A549 (cell line): ENCODE measurements at regions not wholly inside any gene's neighbourhood (a gene's known extent, or its start where the extent isn't known, plus 50 kb on each side); places are given as distances from the start of the nearest gene placed in this dataset.

Experiments
- ATAC-seq, 2 experiments: fragments of 200-7000 bp in 1 of 2; fragments of >200 bp in 1 of 2; cut with Nextera tagmentation in 1 of 2; cut with Tn5 transposase in 1 of 2; 3 replicates each; pipeline versions ENCODE4 v1.8.0 to v1.9.1; 2018 to 2020; ENCODE audit warnings: mild to moderate bottlenecking in 1 of 2, moderate library complexity in 1 of 2
- CTCF ChIA-PET: fragments of 300-600 bp; sonication (Branson Sonifier 250); formaldehyde crosslinking; extraction: SDS; loops from one replicate; lab custom pipeline; 2021; ENCODE audit warnings: antibody characterized with exemption, inconsistent platforms; lab: Yijun Ruan, JAX
- POLR2A ChIA-PET: fragments of 350-600 bp; formaldehyde crosslinking; extraction: SDS; loops from one replicate; lab custom pipeline; 2021; ENCODE audit warnings: antibody characterized with exemption, inconsistent platforms; lab: Yijun Ruan, JAX
- DNase-seq, 2 experiments: peaks; one replicate each; pipeline versions ENCODE4 v3.0.0 to v3.0.0-alpha.2; 2011 to 2016; ENCODE audit warnings: low read depth in 1 of 2, low spot score in 1 of 2
- FAIRE-seq: peaks from 2 replicates; lab custom pipeline; 2011; peaks lifted over from hg19 to GRCh38; lab: Jason Lieb, UNC
- H3K27ac ChIP-seq, 2 experiments: fragments of >200 bp; sonication (Bioruptor Twin); formaldehyde crosslinking; 3 replicates each; pipeline ENCODE4 v1.5.1; 2016 to 2017
- H3K4me1 ChIP-seq: fragments of >200 bp; sonication (Bioruptor Twin); formaldehyde crosslinking; 3 replicates; pipeline ENCODE4 v1.6.1; 2016
- H3K4me2 ChIP-seq: fragments of >200 bp; sonication (Bioruptor Twin); formaldehyde crosslinking; 3 replicates; pipeline ENCODE4 v1.6.1; 2016
- H3K4me3 ChIP-seq: fragments of >200 bp; sonication (Bioruptor Twin); formaldehyde crosslinking; 3 replicates; pipeline ENCODE4 v1.5.1; 2016
- H3K9me3 ChIP-seq: fragments of >200 bp; sonication (Bioruptor Twin); formaldehyde crosslinking; 3 replicates; pipeline ENCODE4 v1.6.1; 2016
- BHLHE40 ChIP-seq: IDR thresholded peaks from 2 replicates; pipeline ENCODE4 v1.6.1; 2012; ENCODE audit warnings: low read depth, low read length, inconsistent platforms
- EHF ChIP-seq: fragments of 250-450 bp; sonication (Bioruptor Pico); IDR thresholded peaks from 2 replicates; pipeline ENCODE4 v1.5.0; 2020; ENCODE audit warnings: mild to moderate bottlenecking
- FOSL2 ChIP-seq, 2 experiments: fragments of 450-650 bp in 1 of 2; fragments of >200 bp in 1 of 2; sonication (Bioruptor Twin) in 1 of 2; formaldehyde crosslinking; IDR thresholded peaks; 2 replicates each; pipeline versions ENCODE4 v1.5.0 to v1.6.1; 2016 to 2020; ENCODE audit warnings: mild to moderate bottlenecking in 1 of 2, moderate library complexity in 1 of 2
- HOXB13 ChIP-seq: fragments of 250-450 bp; sonication (Bioruptor Pico); IDR thresholded peaks from 2 replicates; pipeline ENCODE4 v1.5.0; 2020; ENCODE audit warnings: low read depth, mild to moderate bottlenecking, moderate library complexity
- JUN ChIP-seq, 2 experiments: fragments of >200 bp; sonication (Bioruptor Twin); formaldehyde crosslinking; IDR thresholded peaks; 2 replicates in 1 of 2; 3 replicates in 1 of 2; pipeline ENCODE4 v1.6.1; 2016 to 2017
- NFE2L2 ChIP-seq: fragments of 150-350 bp; conservative IDR thresholded peaks from 2 replicates; pipeline ENCODE4 v1.6.1; 2014; ENCODE audit warnings: low read length
- NR3C1 ChIP-seq: fragments of >200 bp; sonication (Bioruptor Twin); formaldehyde crosslinking; IDR thresholded peaks from 3 replicates; pipeline ENCODE4 v1.6.1; 2017
- POLR2A ChIP-seq: IDR thresholded peaks from 2 replicates; pipeline ENCODE4 v1.6.1; 2012; ENCODE audit warnings: mild to moderate bottlenecking, low read length
- RCOR1 ChIP-seq: fragments of 150-350 bp; IDR thresholded peaks from 2 replicates; pipeline ENCODE4 v1.6.1; 2014; ENCODE audit warnings: antibody characterized with exemption, low read length, low read depth
- RFX5 ChIP-seq: fragments of 450-650 bp; IDR thresholded peaks from 2 replicates; pipeline ENCODE4 v1.7.1; 2014; ENCODE audit warnings: antibody characterized with exemption, mild to moderate bottlenecking, moderate library complexity
- TFCP2L1 ChIP-seq: fragments of 250-450 bp; sonication (Bioruptor Pico); IDR thresholded peaks from 2 replicates; pipeline ENCODE4 v1.5.0; 2021; ENCODE audit warnings: mild to moderate bottlenecking
- ZSCAN20 ChIP-seq: fragments of 250-450 bp; sonication (Bioruptor Pico); IDR thresholded peaks from 2 replicates; pipeline ENCODE4 v1.8.0; 2022; ENCODE audit warnings: mild to moderate bottlenecking, moderate library complexity
- WGBS: methylation state at CpG from one replicate; pipeline ENCODE4 v1.1.6; 2017; ENCODE audit errors: missing lambda C conversion rate; 5-methylcytosine and 5-hydroxymethylcytosine counted together
- TF ChIP-seq, protein P1 (sequence below): fragments of 250-450 bp; sonication (Bioruptor Pico); IDR thresholded peaks from 2 replicates; pipeline ENCODE4 v1.5.0; 2020; ENCODE audit warnings: low read depth, mild to moderate bottlenecking, moderate library complexity
- TF ChIP-seq, protein P2 (sequence below): fragments of >200 bp; sonication (Bioruptor Twin); formaldehyde crosslinking; IDR thresholded peaks from 3 replicates; pipeline ENCODE4 v1.5.1; 2016
- TF ChIP-seq, protein P3 (sequence below): fragments of 450-650 bp; IDR thresholded peaks from 2 replicates; pipeline ENCODE4 v1.6.1; 2014; ENCODE audit warnings: antibody characterized with exemption
- TF ChIP-seq, protein P4 (sequence below): IDR thresholded peaks from 2 replicates; pipeline ENCODE4 v1.6.1; 2012
- TF ChIP-seq, protein P5 (sequence below): fragments of >200 bp; sonication (Bioruptor Twin); formaldehyde crosslinking; IDR thresholded peaks from 2 replicates; pipeline ENCODE4 v1.6.1; 2016
- TF ChIP-seq, protein P6 (sequence below): fragments of 250-450 bp; sonication (Bioruptor Pico); IDR thresholded peaks from 2 replicates; pipeline ENCODE4 v1.5.0; 2021; ENCODE audit warnings: mild to moderate bottlenecking, moderate library complexity, borderline replicate concordance

DNA sequence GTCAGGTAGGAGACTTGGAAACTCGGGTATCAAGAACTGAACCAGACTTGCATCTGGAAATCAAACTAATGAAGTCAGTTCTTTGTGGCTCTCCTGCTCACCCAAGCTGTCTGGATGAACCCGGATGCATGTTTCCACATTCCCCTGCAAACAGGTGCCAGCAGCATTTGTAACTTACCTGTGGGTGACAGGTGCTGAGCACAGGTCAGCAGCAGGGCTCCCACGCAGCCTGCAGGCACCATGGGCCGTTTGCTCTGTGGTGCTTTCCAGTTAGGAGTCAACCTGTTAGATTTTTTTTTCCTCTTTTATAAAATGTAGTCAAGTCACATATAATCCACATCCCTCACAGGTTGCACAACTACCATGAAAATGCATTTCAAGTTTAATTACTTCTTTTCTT, 385.6 kb upstream of the ADGRL3 start:
- POLR2A ChIA-PET: no interaction called here
- no peak overlapping the region for H3K27ac ChIP-seq
- TF ChIP-seq BHLHE40 (no peak), TFCP2L1 (no peak), EHF (CRISPR knock-in tag) (no peak), NR3C1 (no peak), ZSCAN20 (no peak), RFX5 (no peak), FOSL2 (IDR thresholded peaks at IDR 0.05) (no peak), FOSL2 (CRISPR knock-in tag; IDR thresholded peaks at IDR 0.05) (no peak), HOXB13 (CRISPR knock-in tag) (no peak), POLR2A (no peak)
- TF ChIP-seq, protein P1, sequence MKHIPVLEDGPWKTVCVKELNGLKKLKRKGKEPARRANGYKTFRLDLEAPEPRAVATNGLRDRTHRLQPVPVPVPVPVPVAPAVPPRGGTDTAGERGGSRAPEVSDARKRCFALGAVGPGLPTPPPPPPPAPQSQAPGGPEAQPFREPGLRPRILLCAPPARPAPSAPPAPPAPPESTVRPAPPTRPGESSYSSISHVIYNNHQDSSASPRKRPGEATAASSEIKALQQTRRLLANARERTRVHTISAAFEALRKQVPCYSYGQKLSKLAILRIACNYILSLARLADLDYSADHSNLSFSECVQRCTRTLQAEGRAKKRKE: no peak
- TF ChIP-seq, protein P2, sequence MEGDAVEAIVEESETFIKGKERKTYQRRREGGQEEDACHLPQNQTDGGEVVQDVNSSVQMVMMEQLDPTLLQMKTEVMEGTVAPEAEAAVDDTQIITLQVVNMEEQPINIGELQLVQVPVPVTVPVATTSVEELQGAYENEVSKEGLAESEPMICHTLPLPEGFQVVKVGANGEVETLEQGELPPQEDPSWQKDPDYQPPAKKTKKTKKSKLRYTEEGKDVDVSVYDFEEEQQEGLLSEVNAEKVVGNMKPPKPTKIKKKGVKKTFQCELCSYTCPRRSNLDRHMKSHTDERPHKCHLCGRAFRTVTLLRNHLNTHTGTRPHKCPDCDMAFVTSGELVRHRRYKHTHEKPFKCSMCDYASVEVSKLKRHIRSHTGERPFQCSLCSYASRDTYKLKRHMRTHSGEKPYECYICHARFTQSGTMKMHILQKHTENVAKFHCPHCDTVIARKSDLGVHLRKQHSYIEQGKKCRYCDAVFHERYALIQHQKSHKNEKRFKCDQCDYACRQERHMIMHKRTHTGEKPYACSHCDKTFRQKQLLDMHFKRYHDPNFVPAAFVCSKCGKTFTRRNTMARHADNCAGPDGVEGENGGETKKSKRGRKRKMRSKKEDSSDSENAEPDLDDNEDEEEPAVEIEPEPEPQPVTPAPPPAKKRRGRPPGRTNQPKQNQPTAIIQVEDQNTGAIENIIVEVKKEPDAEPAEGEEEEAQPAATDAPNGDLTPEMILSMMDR: no peak
- TF ChIP-seq, protein P3, sequence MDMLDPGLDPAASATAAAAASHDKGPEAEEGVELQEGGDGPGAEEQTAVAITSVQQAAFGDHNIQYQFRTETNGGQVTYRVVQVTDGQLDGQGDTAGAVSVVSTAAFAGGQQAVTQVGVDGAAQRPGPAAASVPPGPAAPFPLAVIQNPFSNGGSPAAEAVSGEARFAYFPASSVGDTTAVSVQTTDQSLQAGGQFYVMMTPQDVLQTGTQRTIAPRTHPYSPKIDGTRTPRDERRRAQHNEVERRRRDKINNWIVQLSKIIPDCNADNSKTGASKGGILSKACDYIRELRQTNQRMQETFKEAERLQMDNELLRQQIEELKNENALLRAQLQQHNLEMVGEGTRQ: no peak
- TF ChIP-seq, protein P4, sequence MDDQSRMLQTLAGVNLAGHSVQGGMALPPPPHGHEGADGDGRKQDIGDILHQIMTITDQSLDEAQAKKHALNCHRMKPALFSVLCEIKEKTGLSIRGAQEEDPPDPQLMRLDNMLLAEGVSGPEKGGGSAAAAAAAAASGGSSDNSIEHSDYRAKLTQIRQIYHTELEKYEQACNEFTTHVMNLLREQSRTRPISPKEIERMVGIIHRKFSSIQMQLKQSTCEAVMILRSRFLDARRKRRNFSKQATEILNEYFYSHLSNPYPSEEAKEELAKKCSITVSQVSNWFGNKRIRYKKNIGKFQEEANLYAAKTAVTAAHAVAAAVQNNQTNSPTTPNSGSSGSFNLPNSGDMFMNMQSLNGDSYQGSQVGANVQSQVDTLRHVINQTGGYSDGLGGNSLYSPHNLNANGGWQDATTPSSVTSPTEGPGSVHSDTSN: no peak
- DNase-seq (no peak), ATAC-seq (no peak), FAIRE-seq (no peak)
- CTCF ChIA-PET: no interaction called here
- H3K4me1 ChIP-seq: no peaks in the 10 kb centered on the region
- no peak overlapping the region for H3K4me2 ChIP-seq
- 4% methylated on average over 4 of the region's 4 CpGs for WGBS
- H3K9me3 ChIP-seq: no peaks in the 10 kb centered on the region
- no peak overlapping the region for H3K4me3 ChIP-seq

DNA sequence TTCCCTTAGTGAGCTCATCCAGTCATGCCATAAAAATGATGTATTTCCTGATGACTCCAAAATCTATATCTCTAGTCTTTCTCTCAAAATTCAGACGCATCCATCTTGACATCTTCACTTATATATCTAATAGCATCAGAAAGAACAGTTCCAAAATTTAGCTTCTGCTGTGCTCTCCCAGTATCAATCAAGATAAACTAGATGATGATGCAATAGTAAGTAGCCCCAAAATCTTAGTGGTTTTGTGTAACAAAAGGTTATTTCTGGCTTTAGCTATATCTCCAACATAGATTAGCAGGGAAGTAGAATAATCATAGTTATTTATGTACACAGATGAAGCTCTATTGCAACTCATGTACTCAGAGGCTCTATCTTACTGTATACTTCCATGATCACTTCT, 382.5 kb upstream of the ADGRL3 start:
- POLR2A ChIA-PET: no interaction called here
- FAIRE-seq (no peak), ATAC-seq (no peak), DNase-seq (no peak)
- H3K27ac ChIP-seq: no peak overlapping the region
- CTCF ChIA-PET: no interaction called here
- H3K4me2 ChIP-seq: no peak overlapping the region
- 8% methylated on average over 1 of the region's 1 CpG for whole genome bisulfite sequencing
- H3K9me3 ChIP-seq: no peaks in the 10 kb centered on the region
- TF ChIP-seq, protein P2: no peak
- no peak for TF ChIP-seq NFE2L2
- no peak for TF ChIP-seq RCOR1
- TF ChIP-seq, protein P5, sequence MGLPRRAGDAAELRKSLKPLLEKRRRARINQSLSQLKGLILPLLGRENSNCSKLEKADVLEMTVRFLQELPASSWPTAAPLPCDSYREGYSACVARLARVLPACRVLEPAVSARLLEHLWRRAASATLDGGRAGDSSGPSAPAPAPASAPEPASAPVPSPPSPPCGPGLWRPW: no peak
- TF ChIP-seq, protein P6, sequence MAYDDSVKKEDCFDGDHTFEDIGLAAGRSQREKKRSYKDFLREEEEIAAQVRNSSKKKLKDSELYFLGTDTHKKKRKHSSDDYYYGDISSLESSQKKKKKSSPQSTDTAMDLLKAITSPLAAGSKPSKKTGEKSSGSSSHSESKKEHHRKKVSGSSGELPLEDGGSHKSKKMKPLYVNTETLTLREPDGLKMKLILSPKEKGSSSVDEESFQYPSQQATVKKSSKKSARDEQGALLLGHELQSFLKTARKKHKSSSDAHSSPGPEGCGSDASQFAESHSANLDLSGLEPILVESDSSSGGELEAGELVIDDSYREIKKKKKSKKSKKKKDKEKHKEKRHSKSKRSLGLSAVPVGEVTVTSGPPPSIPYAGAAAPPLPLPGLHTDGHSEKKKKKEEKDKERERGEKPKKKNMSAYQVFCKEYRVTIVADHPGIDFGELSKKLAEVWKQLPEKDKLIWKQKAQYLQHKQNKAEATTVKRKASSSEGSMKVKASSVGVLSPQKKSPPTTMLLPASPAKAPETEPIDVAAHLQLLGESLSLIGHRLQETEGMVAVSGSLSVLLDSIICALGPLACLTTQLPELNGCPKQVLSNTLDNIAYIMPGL (CRISPR knock-in tag): no peak
- TF ChIP-seq JUN (IDR thresholded peaks at IDR 0.05): no peak
- TF ChIP-seq POLR2A: no peak
- TF ChIP-seq, protein P4: no peak
- no peak for TF ChIP-seq NR3C1
- TF ChIP-seq HOXB13 (CRISPR knock-in tag): no peak
- H3K4me1 ChIP-seq: no peaks in the 10 kb centered on the region
- no peak overlapping the region for H3K4me3 ChIP-seq
